Tibial nerve (tissue), 3 donors: ENCODE measurements at regions not wholly inside any gene's neighbourhood (a gene's known extent, or its start where the extent isn't known, plus 50 kb on each side); places are given as distances from the start of the nearest gene placed in this dataset.

Experiments
- CTCF ChIP-seq, 5 experiments: fragments of 200-600 bp in 3 of 5; fragments of 450-650 bp in 2 of 5; sonication (generic) in 3 of 5; IDR thresholded peaks; one replicate each; pipeline ENCODE4 v1.5.1; 2016 to 2019; ENCODE audit warnings: antibody characterized with exemption in 5 of 5, mild to moderate bottlenecking in 3 of 5, moderate library complexity in 2 of 5
- POLR2A ChIP-seq, 2 donors: fragments of 450-650 bp; IDR thresholded peaks; one replicate each; pipeline ENCODE4 v1.6.1; 2017; ENCODE audit warnings: antibody characterized with exemption in 2 of 2, mild to moderate bottlenecking in 2 of 2, moderate library complexity in 2 of 2

- no peak for TF ChIP-seq POLR2A (IDR thresholded peaks at IDR 0.05)
- no peak for TF ChIP-seq CTCF (IDR thresholded peaks at IDR 0.05)
Measured at GRCh38 chr5:158212917-158213316, 354.0 kb upstream of the CLINT1 start.
